Testis (tissue), 2 donors: ENCODE measurements at regions not wholly inside any gene's neighbourhood (a gene's known extent, or its start where the extent isn't known, plus 50 kb on each side); places are given as distances from the start of the nearest gene placed in this dataset.
A peak's percentile ranks its signal among the peaks of the same experiment; 100 is the strongest.
"Not testable (repeated sequence)": the region's sequence is repeated elsewhere in the genome, so short reads cannot be mapped to it uniquely, and the experiment has no call there.

ENCODE experiments used
- DNase-seq: peaks from one replicate; pipeline ENCODE4 v3.0.0-alpha.2; 2019
- H3K27ac ChIP-seq, 2 donors: fragments of 200-600 bp; sonication (generic); one replicate each; pipeline ENCODE4 v1.5.1; 2019
- H3K27me3 ChIP-seq: fragments of 200-600 bp; sonication (generic); one replicate; pipeline ENCODE4 v1.5.1; 2019
- H3K36me3 ChIP-seq: fragments of 200-600 bp; sonication (generic); one replicate; pipeline ENCODE4 v1.5.1; 2017; ENCODE audit warnings: low read depth; ENCODE audit errors: missing control alignments
- H3K4me1 ChIP-seq: fragments of 200-600 bp; sonication (generic); one replicate; pipeline ENCODE4 v1.5.1; 2019
- H3K4me3 ChIP-seq, 2 donors: fragments of 200-600 bp; sonication (generic); one replicate each; pipeline ENCODE4 v1.5.1; 2017 to 2019
- H3K9me3 ChIP-seq: fragments of 200-600 bp; sonication (generic); one replicate; pipeline ENCODE4 v1.5.1; 2017
- POLR2A ChIP-seq: fragments of 450-650 bp; IDR thresholded peaks from one replicate; pipeline ENCODE4 v1.6.1; 2017; ENCODE audit warnings: antibody characterized with exemption, mild to moderate bottlenecking, moderate library complexity
- WGBS, 2 donors: methylation state at CpG; one replicate each; pipeline ENCODE4 v1.1.5; 2018; 5-methylcytosine and 5-hydroxymethylcytosine counted together
- intact Hi-C: fragments of 100-400 bp; cut with DNase I; formaldehyde crosslinking; loops from one replicate; pipeline ENCODE4 v1.15.1; 2023; ENCODE audit warnings: low total_unique reads
- TF ChIP-seq, protein P1 (sequence below), 3 experiments: fragments of 450-650 bp in 2 of 3; fragments of 200-600 bp in 1 of 3; sonication (generic) in 1 of 3; IDR thresholded peaks; one replicate each; pipeline ENCODE4 v1.5.1; 2016 to 2019; ENCODE audit warnings: antibody characterized with exemption in 3 of 3, mild to moderate bottlenecking in 2 of 3, moderate library complexity in 1 of 3

DNA sequence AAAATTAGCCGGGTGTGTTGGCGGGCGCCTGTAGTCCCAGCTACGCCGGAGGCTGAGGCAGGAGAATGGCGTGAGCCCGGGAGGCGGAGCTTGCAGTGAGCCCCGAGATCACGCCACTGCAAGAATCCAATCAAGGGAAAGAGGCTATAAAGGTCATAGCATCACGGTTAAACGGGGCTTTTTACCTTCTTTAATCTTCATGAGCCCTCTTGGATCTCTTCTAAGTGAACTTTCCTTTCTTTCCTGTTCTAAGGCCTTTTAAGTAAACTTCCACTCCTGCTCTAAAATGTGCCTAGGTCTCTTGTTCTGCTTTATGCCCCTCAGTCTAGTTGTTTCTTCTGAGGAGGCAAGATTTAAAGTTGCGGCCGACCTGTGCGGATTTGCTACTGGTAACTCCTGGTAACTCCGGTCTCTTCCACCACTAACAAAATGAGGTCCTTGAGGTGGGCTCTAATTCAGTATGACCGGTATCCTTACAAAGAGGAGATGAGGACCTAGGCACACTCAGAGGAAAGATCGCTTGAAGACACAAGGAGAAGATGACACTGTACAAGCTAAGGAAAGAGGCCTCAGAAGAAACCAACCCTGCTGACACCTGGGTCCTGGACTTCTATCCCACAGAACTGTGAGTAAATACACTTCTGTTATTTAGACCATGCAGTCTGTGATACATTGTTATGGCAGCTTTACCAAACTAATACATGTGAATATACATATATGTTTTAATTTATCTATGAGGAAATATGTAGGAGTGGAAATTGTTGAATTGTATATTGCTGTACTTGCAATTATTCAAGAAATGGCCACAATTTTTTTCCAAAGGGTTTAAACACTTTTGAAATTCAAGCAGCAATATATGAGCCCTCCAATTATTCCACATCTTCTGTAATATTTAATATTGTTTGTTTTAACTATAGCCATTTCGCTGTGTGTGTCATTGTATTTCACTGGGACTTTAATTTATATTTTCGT is 331.5 kb upstream of the CNTNAP2 start:
- Histone ChIP-seq H3K27me3 (no peaks in the 10 kb centered on the region), H3K9me3 (no peaks in the 10 kb centered on the region), H3K4me1 (no peaks in the 10 kb centered on the region), H3K27ac (no peak overlapping the region), H3K4me3 (peak overlapping the region; percentile 12 to 27), H3K36me3 (no peaks in the 10 kb centered on the region)
- intact Hi-C loops, result no loop called here
- WGBS, 2 donors, result 66 to 76% methylated on average over 20 of the region's 20 CpGs
- TF ChIP-seq POLR2A, result no peak
- TF ChIP-seq, protein P1, sequence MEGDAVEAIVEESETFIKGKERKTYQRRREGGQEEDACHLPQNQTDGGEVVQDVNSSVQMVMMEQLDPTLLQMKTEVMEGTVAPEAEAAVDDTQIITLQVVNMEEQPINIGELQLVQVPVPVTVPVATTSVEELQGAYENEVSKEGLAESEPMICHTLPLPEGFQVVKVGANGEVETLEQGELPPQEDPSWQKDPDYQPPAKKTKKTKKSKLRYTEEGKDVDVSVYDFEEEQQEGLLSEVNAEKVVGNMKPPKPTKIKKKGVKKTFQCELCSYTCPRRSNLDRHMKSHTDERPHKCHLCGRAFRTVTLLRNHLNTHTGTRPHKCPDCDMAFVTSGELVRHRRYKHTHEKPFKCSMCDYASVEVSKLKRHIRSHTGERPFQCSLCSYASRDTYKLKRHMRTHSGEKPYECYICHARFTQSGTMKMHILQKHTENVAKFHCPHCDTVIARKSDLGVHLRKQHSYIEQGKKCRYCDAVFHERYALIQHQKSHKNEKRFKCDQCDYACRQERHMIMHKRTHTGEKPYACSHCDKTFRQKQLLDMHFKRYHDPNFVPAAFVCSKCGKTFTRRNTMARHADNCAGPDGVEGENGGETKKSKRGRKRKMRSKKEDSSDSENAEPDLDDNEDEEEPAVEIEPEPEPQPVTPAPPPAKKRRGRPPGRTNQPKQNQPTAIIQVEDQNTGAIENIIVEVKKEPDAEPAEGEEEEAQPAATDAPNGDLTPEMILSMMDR (IDR thresholded peaks at IDR 0.05), result no peak
- no peak for DNase-seq

DNA sequence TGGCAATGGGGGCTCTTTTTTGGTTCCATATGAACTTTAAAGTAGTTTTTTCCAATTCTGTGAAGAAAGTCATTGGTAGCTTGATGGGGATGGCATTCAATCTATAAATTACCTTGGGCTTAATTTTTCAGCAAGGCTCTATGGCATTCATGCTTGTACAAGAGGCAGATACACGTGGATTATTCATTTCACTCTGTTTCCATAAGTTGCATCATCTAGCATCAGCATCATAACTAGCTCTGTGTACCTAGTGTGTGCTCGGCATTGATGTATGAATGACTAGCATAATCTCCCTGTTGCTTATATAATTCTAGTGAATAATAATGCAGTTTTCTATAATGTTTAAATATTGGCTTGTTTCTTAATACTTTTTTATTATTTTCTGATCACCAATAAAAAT is 335.2 kb upstream of the CNTNAP2 start:
- H3K9me3 ChIP-seq, DNase-seq, H3K4me3 ChIP-seq, H3K27me3 ChIP-seq, H3K36me3 ChIP-seq, H3K4me1 ChIP-seq, H3K27ac ChIP-seq, intact Hi-C loops: not testable (repeated sequence)
- 74 to 94% methylated on average over 2 of the region's 2 CpGs for WGBS, 2 donors

DNA sequence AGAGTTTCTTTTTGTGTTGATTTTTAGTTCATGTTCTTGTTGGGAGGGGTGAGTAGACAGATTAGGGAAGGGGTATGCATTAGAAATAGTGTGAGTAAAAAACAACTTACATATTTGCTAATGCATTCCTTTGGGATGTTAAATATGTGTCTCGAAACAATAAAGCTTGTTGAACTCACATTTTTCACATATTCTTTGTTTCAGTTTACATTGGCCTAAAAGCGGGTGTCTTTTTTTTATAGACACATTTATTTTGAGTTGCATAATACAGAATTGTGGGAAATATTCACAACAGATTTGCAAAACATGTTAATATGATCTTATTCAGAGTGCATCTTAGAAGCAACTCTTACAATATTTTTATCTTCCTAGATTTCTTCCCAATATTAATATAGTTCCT is 337.5 kb upstream of the CNTNAP2 start:
- 80 to 82% methylated on average over 2 of the region's 2 CpGs for WGBS, 2 donors
- intact Hi-C loops, result no loop called here
- TF ChIP-seq, protein P1 (IDR thresholded peaks at IDR 0.05), result no peak
- no peak for TF ChIP-seq POLR2A

DNA sequence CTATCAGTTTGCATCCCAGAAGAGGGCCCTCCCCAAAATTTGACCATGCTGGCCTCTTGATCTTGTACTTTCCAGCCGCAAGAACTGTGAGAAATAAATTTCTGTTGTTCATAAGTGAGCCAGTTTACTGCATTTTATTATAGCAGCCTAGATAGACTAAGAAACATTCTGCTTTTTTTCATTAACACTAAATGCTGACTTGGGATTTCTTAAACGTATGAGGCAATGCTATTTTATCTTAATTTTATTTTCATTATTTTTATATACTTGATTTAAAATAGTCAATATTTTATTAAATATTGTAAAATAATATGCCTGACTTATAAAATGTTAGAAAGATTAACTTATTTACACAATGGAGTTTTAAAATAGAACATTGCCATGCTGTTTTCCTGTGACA is 341.8 kb upstream of the CNTNAP2 start:
- H3K36me3 ChIP-seq, result no peaks in the 10 kb centered on the region
- H3K4me1 ChIP-seq, result no peaks in the 10 kb centered on the region
- no peak overlapping the region for H3K4me3 ChIP-seq
- no peaks in the 10 kb centered on the region for H3K9me3 ChIP-seq
- H3K27me3 ChIP-seq, result no peaks in the 10 kb centered on the region
- intact Hi-C loops, result no loop called here
- TF ChIP-seq, protein P1 (IDR thresholded peaks at IDR 0.05), result no peak
- DNase-seq, result no peak
- 68 to 75% methylated on average over 2 of the region's 2 CpGs for WGBS, 2 donors
- no peak overlapping the region for H3K27ac ChIP-seq

More for the DNA sequence above, 337.5 kb upstream of the CNTNAP2 start:
- H3K9me3 ChIP-seq, result no peaks in the 10 kb centered on the region
- DNase-seq, result no peak
- no peaks in the 10 kb centered on the region for H3K4me1 ChIP-seq
- H3K27me3 ChIP-seq, result no peaks in the 10 kb centered on the region
- H3K36me3 ChIP-seq, result no peaks in the 10 kb centered on the region
- no peak overlapping the region for H3K4me3 ChIP-seq
- H3K27ac ChIP-seq, result no peak overlapping the region

DNA sequence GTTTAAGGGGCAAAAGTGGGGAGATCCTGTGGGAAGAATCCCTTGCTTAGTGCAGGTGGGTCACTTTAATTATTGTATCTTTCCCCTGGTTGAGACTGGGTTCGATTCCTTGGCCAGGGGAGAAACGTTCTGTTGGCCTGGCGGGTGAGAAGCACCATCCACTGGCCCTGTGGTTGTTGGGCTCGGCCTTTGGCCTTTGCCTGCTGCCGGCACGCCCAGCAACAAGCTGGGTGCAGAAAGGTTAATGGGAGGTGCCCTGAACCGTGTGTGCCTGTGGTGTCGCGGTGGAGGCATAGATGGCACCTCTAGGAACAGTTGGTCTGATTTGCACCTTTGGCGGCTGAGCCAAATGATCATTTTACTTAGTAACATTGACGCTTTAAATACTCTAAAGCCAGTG is 363.6 kb upstream of the CNTNAP2 start:
- Histone ChIP-seq H3K4me3 (peak overlapping the region in 1 of 2 donors; percentile 20), H3K27ac (no peak overlapping the region), H3K9me3 (no peaks in the 10 kb centered on the region), H3K27me3 (no peaks in the 10 kb centered on the region), H3K36me3 (no peaks in the 10 kb centered on the region), H3K4me1 (no peaks in the 10 kb centered on the region)
- no peak for TF ChIP-seq POLR2A
- TF ChIP-seq, protein P1 (IDR thresholded peaks at IDR 0.05), result no peak
- intact Hi-C loops, result no loop called here
- DNase-seq, result no peak
- 59 to 82% methylated on average over 11 of the region's 11 CpGs for WGBS, 2 donors
